Spinal cord (tissue), 9 donors: ENCODE measurements at regions not wholly inside any gene's neighbourhood (a gene's known extent, or its start where the extent isn't known, plus 50 kb on each side); places are given as distances from the start of the nearest gene placed in this dataset.

ENCODE experiments used
- DNase-seq, 6 donors: peaks; one replicate each; pipeline versions ENCODE4 v3.0.0 to v3.0.0-alpha.2; 2013 to 2015; ENCODE audit warnings: low spot score in 6 of 6, low read depth in 4 of 6
- H3K27ac ChIP-seq: one replicate; pipeline ENCODE4 v1.5.1; 2013; ENCODE audit warnings: low read depth, low read length, control low read depth
- H3K27me3 ChIP-seq: one replicate; pipeline ENCODE4 v1.6.1; 2013; ENCODE audit warnings: low read length; ENCODE audit not compliant: control insufficient read depth, insufficient read depth
- H3K36me3 ChIP-seq: one replicate; pipeline ENCODE4 v1.6.1; 2013; ENCODE audit warnings: low read length; ENCODE audit not compliant: control insufficient read depth, insufficient read depth
- H3K4me1 ChIP-seq: one replicate; pipeline ENCODE4 v1.6.1; 2013; ENCODE audit warnings: low read length; ENCODE audit not compliant: control insufficient read depth, insufficient read depth
- H3K4me3 ChIP-seq: one replicate; pipeline ENCODE4 v1.5.1; 2013; ENCODE audit warnings: low read depth, low read length, control low read depth
- H3K9me3 ChIP-seq: one replicate; pipeline ENCODE4 v1.6.1; 2013; ENCODE audit warnings: low read length; ENCODE audit not compliant: control insufficient read depth, insufficient read depth
- WGBS: methylation state at CpG from one replicate; pipeline ENCODE4 v1.1.5; 2013; ENCODE audit warnings: missing lambda C conversion rate; ENCODE audit not compliant: insufficient coverage; 5-methylcytosine and 5-hydroxymethylcytosine counted together
- donor health status: healthy.

GRCh38 chr10:23891301-23891700 is 317.6 kb upstream of the KIAA1217 start:
- H3K27me3 ChIP-seq = no peaks in the 10 kb centered on the region
- no peaks in the 10 kb centered on the region for H3K9me3 ChIP-seq
- H3K4me1 ChIP-seq = no peaks in the 10 kb centered on the region
- H3K36me3 ChIP-seq = no peaks in the 10 kb centered on the region
- H3K27ac ChIP-seq = no peak overlapping the region
- no peak for DNase-seq
- H3K4me3 ChIP-seq = no peak overlapping the region
- WGBS = 90% methylated on average over 2 of the region's 4 CpGs

- Histone ChIP-seq H3K4me3 (no peak overlapping the region), H3K27ac (no peak overlapping the region), H3K4me1 (no peaks in the 10 kb centered on the region), H3K36me3 (no peaks in the 10 kb centered on the region), H3K27me3 (no peaks in the 10 kb centered on the region), H3K9me3 (no peaks in the 10 kb centered on the region)
- DNase-seq = no peak
Observed at GRCh38 chr10:23892296-23892695, 316.6 kb upstream of the KIAA1217 start.

GRCh38 chr10:23897267-23897666 is 311.7 kb upstream of the KIAA1217 start:
- DNase-seq = peak in 1 of 6 donors; percentile 13
- Histone ChIP-seq H3K36me3 (no peaks in the 10 kb centered on the region), H3K9me3 (no peaks in the 10 kb centered on the region), H3K27me3 (no peaks in the 10 kb centered on the region), H3K4me3 (no peak overlapping the region), H3K4me1 (no peaks in the 10 kb centered on the region), H3K27ac (no peak overlapping the region)
- 83% methylated on average over 2 of the region's 4 CpGs for WGBS

- Histone ChIP-seq H3K36me3 (no peaks in the 10 kb centered on the region), H3K27ac (no peak overlapping the region), H3K4me3 (no peak overlapping the region), H3K4me1 (no peaks in the 10 kb centered on the region), H3K27me3 (no peaks in the 10 kb centered on the region), H3K9me3 (no peaks in the 10 kb centered on the region)
- 0% methylated on average over 1 of the region's 3 CpGs for WGBS
- DNase-seq = peak in 1 of 6 donors; percentile 62
Observed at GRCh38 chr10:23897861-23898260, 311.1 kb upstream of the KIAA1217 start.

GRCh38 chr10:23899166-23899565 is 309.8 kb upstream of the KIAA1217 start:
- no peaks in the 10 kb centered on the region for H3K36me3 ChIP-seq
- H3K27ac ChIP-seq = no peak overlapping the region
- no peak overlapping the region for H3K4me3 ChIP-seq
- 40% methylated on average over 1 of the region's 2 CpGs for WGBS
- no peaks in the 10 kb centered on the region for H3K4me1 ChIP-seq
- no peaks in the 10 kb centered on the region for H3K27me3 ChIP-seq
- no peaks in the 10 kb centered on the region for H3K9me3 ChIP-seq
- DNase-seq = peak in 1 of 6 donors; percentile 63

GRCh38 chr10:23910291-23910690 is 298.6 kb upstream of the KIAA1217 start:
- Histone ChIP-seq H3K4me3 (no peak overlapping the region), H3K27ac (no peak overlapping the region), H3K27me3 (no peaks in the 10 kb centered on the region), H3K36me3 (no peaks in the 10 kb centered on the region), H3K9me3 (no peaks in the 10 kb centered on the region), H3K4me1 (no peaks in the 10 kb centered on the region)
- WGBS = 83% methylated on average over 2 of the region's 2 CpGs
- DNase-seq = no peak

GRCh38 chr10:23912884-23913404 is 296.0 kb upstream of the KIAA1217 start:
- Histone ChIP-seq H3K27ac (no peak overlapping the region), H3K4me3 (no peak overlapping the region), H3K36me3 (no peaks in the 10 kb centered on the region), H3K9me3 (no peaks in the 10 kb centered on the region), H3K4me1 (no peaks in the 10 kb centered on the region), H3K27me3 (no peaks in the 10 kb centered on the region)
- peak in 1 of 6 donors; percentile 21 for DNase-seq
- WGBS = 25% methylated on average over 3 of the region's 6 CpGs

GRCh38 chr10:23914641-23915040 is 294.3 kb upstream of the KIAA1217 start:
- Histone ChIP-seq H3K9me3 (no peaks in the 10 kb centered on the region), H3K27me3 (no peaks in the 10 kb centered on the region), H3K4me1 (no peaks in the 10 kb centered on the region), H3K4me3 (no peak overlapping the region), H3K27ac (no peak overlapping the region), H3K36me3 (no peaks in the 10 kb centered on the region)
- no peak for DNase-seq
- WGBS = 76% methylated on average over 2 of the region's 3 CpGs

GRCh38 chr10:23917251-23917840 is 291.6 kb upstream of the KIAA1217 start:
- Histone ChIP-seq H3K4me1 (no peaks in the 10 kb centered on the region), H3K4me3 (no peak overlapping the region), H3K9me3 (no peaks in the 10 kb centered on the region), H3K27ac (no peak overlapping the region), H3K27me3 (no peaks in the 10 kb centered on the region), H3K36me3 (no peaks in the 10 kb centered on the region)
- 66% methylated on average over 4 of the region's 4 CpGs for WGBS
- peak in 1 of 6 donors; percentile 14 for DNase-seq

- DNase-seq = no peak
- 64% methylated on average over 4 of the region's 6 CpGs for WGBS
- Histone ChIP-seq H3K4me3 (no peak overlapping the region), H3K36me3 (no peaks in the 10 kb centered on the region), H3K27me3 (no peaks in the 10 kb centered on the region), H3K27ac (no peak overlapping the region), H3K9me3 (no peaks in the 10 kb centered on the region), H3K4me1 (no peaks in the 10 kb centered on the region)
Observed at GRCh38 chr10:23918090-23918723, 290.7 kb upstream of the KIAA1217 start.
